Esophagus muscularis mucosa (tissue), 4 donors: ENCODE measurements at regions not wholly inside any gene's neighbourhood (a gene's known extent, or its start where the extent isn't known, plus 50 kb on each side); places are given as distances from the start of the nearest gene placed in this dataset.

Experiments
- DNase-seq: peaks from one replicate; pipeline ENCODE4 v3.0.0-alpha.2; 2017; ENCODE audit errors: extremely low spot score
- H3K27ac ChIP-seq, 4 donors: fragments of 200-600 bp; sonication (generic); replicated peaks in 1 of 4; 1 replicate in 3 of 4; 2 replicates in 1 of 4; pipeline ENCODE4 v1.5.1; 2016 to 2019; ENCODE audit warnings: mild to moderate bottlenecking in 1 of 4
- H3K27me3 ChIP-seq, 4 donors: fragments of 200-600 bp; sonication (generic); one replicate each; pipeline versions ENCODE4 v1.5.1 to v1.6.0; 2016 to 2019
- H3K36me3 ChIP-seq, 4 donors: fragments of 200-600 bp; sonication (generic); one replicate each; pipeline ENCODE4 v1.5.1; 2016 to 2019
- H3K4me1 ChIP-seq, 4 donors: fragments of 200-600 bp; sonication (generic); one replicate each; pipeline ENCODE4 v1.5.1; 2016 to 2019
- H3K4me3 ChIP-seq, 4 donors: fragments of 200-600 bp; sonication (generic); 1 replicate in 2 of 4; 2 replicates in 2 of 4; pipeline ENCODE4 v1.5.1; 2016 to 2019; ENCODE audit warnings: mild to moderate bottlenecking in 4 of 4, moderate library complexity in 1 of 4
- H3K9me3 ChIP-seq, 4 donors: fragments of 200-600 bp; sonication (generic); 1 replicate in 3 of 4; 2 replicates in 1 of 4; pipeline ENCODE4 v1.5.1; 2016 to 2019
- CTCF ChIP-seq, 3 experiments: fragments of 200-600 bp in 2 of 3; fragments of 450-650 bp in 1 of 3; sonication (generic) in 2 of 3; IDR thresholded peaks; one replicate each; pipeline ENCODE4 v1.5.1; 2017 to 2019; ENCODE audit warnings: antibody characterized with exemption in 3 of 3, mild to moderate bottlenecking in 2 of 3, moderate library complexity in 1 of 3
- EP300 ChIP-seq: sonication (generic); formaldehyde crosslinking; IDR thresholded peaks from one replicate; pipeline ENCODE4 v1.6.1; 2017; ENCODE audit warnings: antibody characterized with exemption
- POLR2A ChIP-seq: fragments of 450-650 bp; IDR thresholded peaks from one replicate; pipeline ENCODE4 v1.6.1; 2017; ENCODE audit warnings: antibody characterized with exemption, moderate library complexity, mild to moderate bottlenecking, low read depth
- POLR2AphosphoS5 ChIP-seq, 2 donors: sonication (generic); formaldehyde crosslinking; IDR thresholded peaks; one replicate each; pipeline ENCODE4 v1.6.1; 2017; ENCODE audit warnings: antibody characterized with exemption in 2 of 2
- WGBS: methylation state at CpG from one replicate; pipeline ENCODE4 v1.1.5; 2018; 5-methylcytosine and 5-hydroxymethylcytosine counted together
- intact Hi-C: fragments of 100-400 bp; cut with DNase I; formaldehyde crosslinking; loops from one replicate; pipeline ENCODE4 v1.15.1; 2023

GRCh38 chr5:105782501-105782900, 1888.2 kb downstream of the EFNA5 start:
- H3K4me1 ChIP-seq = no peaks in the 10 kb centered on the region
- H3K4me3 ChIP-seq = no peak overlapping the region
- no peaks in the 10 kb centered on the region for H3K36me3 ChIP-seq
- TF ChIP-seq CTCF (IDR thresholded peaks at IDR 0.05) = no peak
- TF ChIP-seq EP300 = no peak
- no peak for TF ChIP-seq POLR2AphosphoS5 (IDR thresholded peaks at IDR 0.05)
- TF ChIP-seq POLR2A = no peak
- no peaks in the 10 kb centered on the region for H3K9me3 ChIP-seq
- WGBS = 83% methylated on average over 2 of the region's 2 CpGs
- intact Hi-C loops = no loop called here
- no peaks in the 10 kb centered on the region for H3K27me3 ChIP-seq
- no peak overlapping the region for H3K27ac ChIP-seq
- DNase-seq = no peak

GRCh38 chr5:105773241-105773640, 1897.5 kb downstream of the EFNA5 start:
- no peak overlapping the region for H3K27ac ChIP-seq
- DNase-seq = no peak
- H3K4me1 ChIP-seq = no peaks in the 10 kb centered on the region
- TF ChIP-seq POLR2A = no peak
- TF ChIP-seq EP300 = no peak
- no peak for TF ChIP-seq CTCF (IDR thresholded peaks at IDR 0.05)
- TF ChIP-seq POLR2AphosphoS5 (IDR thresholded peaks at IDR 0.05) = no peak
- WGBS = 87% methylated on average over 3 of the region's 3 CpGs
- no peaks in the 10 kb centered on the region for H3K36me3 ChIP-seq
- H3K9me3 ChIP-seq = no peaks in the 10 kb centered on the region
- H3K4me3 ChIP-seq = no peak overlapping the region
- no peaks in the 10 kb centered on the region for H3K27me3 ChIP-seq
- intact Hi-C loops = no loop called here

GRCh38 chr5:105767267-105767666, 1903.5 kb downstream of the EFNA5 start:
- Histone ChIP-seq H3K36me3 (no peaks in the 10 kb centered on the region), H3K9me3 (peaks cover 0 to 6% (median 0%) of the 10 kb centered on the region in 4 donors), H3K4me1 (no peaks in the 10 kb centered on the region), H3K4me3 (no peak overlapping the region), H3K27me3 (no peaks in the 10 kb centered on the region), H3K27ac (no peak overlapping the region)
- WGBS = 67% methylated on average over 2 of the region's 2 CpGs
- DNase-seq = no peak
- TF ChIP-seq POLR2A = no peak
- TF ChIP-seq EP300 = no peak
- no peak for TF ChIP-seq CTCF (IDR thresholded peaks at IDR 0.05)
- TF ChIP-seq POLR2AphosphoS5 (IDR thresholded peaks at IDR 0.05) = no peak
- intact Hi-C loops = no loop called here

- DNase-seq = no peak
- no peaks in the 10 kb centered on the region for H3K27me3 ChIP-seq
- no peak overlapping the region for H3K27ac ChIP-seq
- no peaks in the 10 kb centered on the region for H3K4me1 ChIP-seq
- TF ChIP-seq CTCF (IDR thresholded peaks at IDR 0.05) (no peak), POLR2A (no peak), EP300 (no peak), POLR2AphosphoS5 (IDR thresholded peaks at IDR 0.05) (no peak)
- WGBS = 100% methylated on average over 1 of the region's 1 CpG
- no peak overlapping the region for H3K4me3 ChIP-seq
- H3K36me3 ChIP-seq = no peaks in the 10 kb centered on the region
- intact Hi-C loops = no loop called here
- H3K9me3 ChIP-seq = peaks cover 0 to 23% (median 6%) of the 10 kb centered on the region in 4 donors
Measured at GRCh38 chr5:105762728-105763127, 1908.0 kb downstream of the EFNA5 start.

- no peaks in the 10 kb centered on the region for H3K36me3 ChIP-seq
- intact Hi-C loops = no loop called here
- TF ChIP-seq EP300 (no peak), CTCF (IDR thresholded peaks at IDR 0.05) (no peak), POLR2AphosphoS5 (IDR thresholded peaks at IDR 0.05) (no peak), POLR2A (no peak)
- no peaks in the 10 kb centered on the region for H3K4me1 ChIP-seq
- no peak overlapping the region for H3K27ac ChIP-seq
- 95% methylated on average over 1 of the region's 1 CpG for WGBS
- H3K27me3 ChIP-seq = no peaks in the 10 kb centered on the region
- DNase-seq = no peak
- no peak overlapping the region for H3K4me3 ChIP-seq
- H3K9me3 ChIP-seq = peaks cover 0 to 9% (median 4%) of the 10 kb centered on the region in 4 donors
Measured at GRCh38 chr5:105754056-105754455, 1916.7 kb downstream of the EFNA5 start.
